HG03558 (cell line): ENCODE measurements at regions not wholly inside any gene's neighbourhood (a gene's known extent, or its start where the extent isn't known, plus 50 kb on each side); places are given as distances from the start of the nearest gene placed in this dataset.

Experiments
- ATAC-seq: cut with Tn5 transposase; IDR thresholded peaks from one replicate; pipeline ENCODE4 v1.9.1; 2021; ENCODE audit warnings: moderate number of reproducible peaks; ENCODE audit not compliant: unreplicated experiment; ENCODE audit errors: extremely low read depth

- ATAC-seq, result no peak
These were observed 90.3 kb upstream of the MPHOSPH6 start for GRCh38 chr16:82260212-82260795.

GRCh38 chr16:82259731-82260130 lies 89.7 kb upstream of the MPHOSPH6 start:
- no peak for ATAC-seq

- ATAC-seq, result no peak
These were observed 88.0 kb upstream of the MPHOSPH6 start for GRCh38 chr16:82257990-82258389.

- no peak for ATAC-seq
These were observed 82.6 kb upstream of the MPHOSPH6 start for GRCh38 chr16:82252582-82252981.

- no peak for ATAC-seq
These were observed 78.7 kb upstream of the MPHOSPH6 start for GRCh38 chr16:82248677-82249076.

- no peak for ATAC-seq
These were observed 78.1 kb upstream of the MPHOSPH6 start for GRCh38 chr16:82248012-82248656.

- ATAC-seq, result no peak
These were observed 72.2 kb upstream of the MPHOSPH6 start for GRCh38 chr16:82242201-82242600.

- ATAC-seq, result no peak
These were observed 71.5 kb upstream of the MPHOSPH6 start for GRCh38 chr16:82241469-82242052.

GRCh38 chr16:82240111-82240510 lies 70.1 kb upstream of the MPHOSPH6 start:
- ATAC-seq, result no peak

GRCh38 chr16:82236875-82237274 lies 66.9 kb upstream of the MPHOSPH6 start:
- ATAC-seq, result no peak

GRCh38 chr16:82236415-82236814 lies 66.4 kb upstream of the MPHOSPH6 start:
- no peak for ATAC-seq

- no peak for ATAC-seq
These were observed 62.8 kb upstream of the MPHOSPH6 start for GRCh38 chr16:82232806-82233205.

GRCh38 chr16:82231008-82231787 lies 61.2 kb upstream of the MPHOSPH6 start:
- ATAC-seq, result no peak

- ATAC-seq, result no peak
These were observed 60.0 kb upstream of the MPHOSPH6 start for GRCh38 chr16:82229800-82230619.

- no peak for ATAC-seq
These were observed 56.3 kb upstream of the MPHOSPH6 start for GRCh38 chr16:82226327-82226726.

- ATAC-seq, result no peak
These were observed 54.8 kb upstream of the MPHOSPH6 start for GRCh38 chr16:82224821-82225220.

- no peak for ATAC-seq
These were observed 50.5 kb upstream of the MPHOSPH6 start for GRCh38 chr16:82220541-82220940.
